AG09319 (cell line): ENCODE measurements at regions not wholly inside any gene's neighbourhood (a gene's known extent, or its start where the extent isn't known, plus 50 kb on each side); places are given as distances from the start of the nearest gene placed in this dataset.

Experiments used
- DNase-seq: peaks from one replicate; pipeline ENCODE4 v3.0.0-alpha.2; 2010; ENCODE audit warnings: low read depth; ENCODE audit errors: extremely low read depth
- CTCF ChIP-seq: IDR thresholded peaks from 2 replicates; pipeline ENCODE4 v1.5.1; 2011; ENCODE audit warnings: low read depth, mild to moderate bottlenecking, inconsistent platforms, low read length, moderate library complexity

GRCh38 chr5:107092695-107093094 lies 578.0 kb downstream of the EFNA5 start:
- DNase-seq: no peak

GRCh38 chr5:107090506-107090905 lies 580.2 kb downstream of the EFNA5 start:
- DNase-seq: no peak

More at GRCh38 chr5:107092695-107093094, 578.0 kb downstream of the EFNA5 start:
- TF ChIP-seq CTCF: no peak

GRCh38 chr5:107088907-107089306 lies 581.8 kb downstream of the EFNA5 start:
- no peak for DNase-seq
- no peak for TF ChIP-seq CTCF

More at GRCh38 chr5:107090506-107090905, 580.2 kb downstream of the EFNA5 start:
- TF ChIP-seq CTCF: no peak

GRCh38 chr5:107085572-107085971 lies 585.2 kb downstream of the EFNA5 start:
- no peak for DNase-seq
- no peak for TF ChIP-seq CTCF

GRCh38 chr5:107074996-107075395 lies 595.7 kb downstream of the EFNA5 start:
- DNase-seq: no peak
- no peak for TF ChIP-seq CTCF

- no peak for DNase-seq
- no peak for TF ChIP-seq CTCF
These were observed 597.8 kb downstream of the EFNA5 start for GRCh38 chr5:107072967-107073366.

- no peak for TF ChIP-seq CTCF
- DNase-seq: no peak
These were observed 598.3 kb downstream of the EFNA5 start for GRCh38 chr5:107072440-107072839.
